GM23338 (cell line): ENCODE measurements at regions not wholly inside any gene's neighbourhood (a gene's known extent, or its start where the extent isn't known, plus 50 kb on each side); places are given as distances from the start of the nearest gene placed in this dataset.

Experiments
- ATAC-seq: fragments of 200-7000 bp; cut with Tn5 transposase; 3 replicates; pipeline ENCODE4 v1.9.1; 2020
- DNase-seq: peaks from one replicate; pipeline ENCODE4 v3.0.0-alpha.2; 2015; ENCODE audit warnings: low spot score
- H2AFZ ChIP-seq: fragments of 200-600 bp; sonication (generic); 2 replicates; pipeline ENCODE4 v1.8.0; 2016; ENCODE audit warnings: antibody characterized with exemption, mild to moderate bottlenecking, moderate library complexity
- H3F3A ChIP-seq: fragments of 200-600 bp; sonication (generic); replicated peaks from 2 replicates; pipeline ENCODE4 v1.8.0; 2017; ENCODE audit warnings: antibody characterized with exemption, mixed run types, low read depth
- H3K27ac ChIP-seq: fragments of 200-600 bp; sonication (generic); 2 replicates; pipeline ENCODE4 v1.6.1; 2016; ENCODE audit warnings: low read depth
- H3K27me3 ChIP-seq: fragments of 200-600 bp; sonication (generic); 2 replicates; pipeline ENCODE4 v1.8.0; 2016; ENCODE audit warnings: mild to moderate bottlenecking, mixed run types, moderate library complexity; ENCODE audit not compliant: insufficient read depth
- H3K36me3 ChIP-seq: fragments of 200-600 bp; sonication (generic); 2 replicates; pipeline ENCODE4 v1.8.0; 2016; ENCODE audit warnings: mild to moderate bottlenecking; ENCODE audit not compliant: insufficient read depth
- H3K4me1 ChIP-seq: fragments of 200-600 bp; sonication (generic); 2 replicates; pipeline ENCODE4 v1.8.0; 2016; ENCODE audit warnings: mild to moderate bottlenecking, moderate library complexity; ENCODE audit not compliant: insufficient read depth
- H3K4me2 ChIP-seq: fragments of 200-600 bp; sonication (generic); 2 replicates; pipeline ENCODE4 v1.7.1; 2017; ENCODE audit warnings: mixed run types
- H3K4me3 ChIP-seq: fragments of 200-600 bp; sonication (generic); 2 replicates; pipeline ENCODE4 v1.6.1; 2016; ENCODE audit warnings: mixed run types
- H3K79me2 ChIP-seq: fragments of 200-600 bp; sonication (generic); replicated peaks from 2 replicates; pipeline ENCODE4 v1.8.0; 2017; ENCODE audit warnings: mild to moderate bottlenecking; ENCODE audit not compliant: insufficient read depth
- H3K9me2 ChIP-seq: fragments of 200-600 bp; sonication (generic); 2 replicates; pipeline ENCODE4 v1.8.0; 2017; ENCODE audit not compliant: insufficient read depth
- H4K20me1 ChIP-seq: fragments of 200-600 bp; sonication (generic); replicated peaks from 2 replicates; pipeline ENCODE4 v1.8.0; 2017; ENCODE audit warnings: mild to moderate bottlenecking; ENCODE audit not compliant: insufficient read depth
- H3K27ac Mint-ChIP-seq: 2 replicates; pipeline ENCODE4 v1.8.0; 2020; ENCODE audit warnings: inconsistent platforms, mild to moderate bottlenecking, moderate library complexity, mixed read lengths
- H3K27me3 Mint-ChIP-seq: 3 replicates; pipeline ENCODE4 v1.8.0; 2022; ENCODE audit warnings: low read depth, mild to moderate bottlenecking, moderate library complexity, mixed read lengths, inconsistent platforms; ENCODE audit not compliant: insufficient read depth, poor library complexity
- H3K36me3 Mint-ChIP-seq: 3 replicates; pipeline ENCODE4 v1.8.0; 2021; ENCODE audit warnings: low read depth, mild to moderate bottlenecking, inconsistent platforms, moderate library complexity, mixed read lengths
- H3K4me1 Mint-ChIP-seq: 3 replicates; pipeline ENCODE4 v1.8.0; 2020; ENCODE audit warnings: mild to moderate bottlenecking, inconsistent platforms, mixed read lengths
- H3K4me3 Mint-ChIP-seq: 3 replicates; pipeline ENCODE4 v1.8.0; 2021; ENCODE audit warnings: moderate library complexity, mild to moderate bottlenecking, inconsistent platforms, mixed read lengths
- H3K9me3 Mint-ChIP-seq: 3 replicates; pipeline ENCODE4 v1.8.0; 2020; ENCODE audit warnings: moderate library complexity, mild to moderate bottlenecking, inconsistent platforms, mixed read lengths
- ETS1 ChIP-seq: IDR thresholded peaks from 2 replicates; pipeline ENCODE4 v1.6.1; 2016; ENCODE audit warnings: antibody characterized with exemption
- EZH2 ChIP-seq: fragments of 200-600 bp; sonication (generic); IDR thresholded peaks from one replicate; pipeline ENCODE4 v1.8.0; 2017; ENCODE audit warnings: antibody characterized with exemption, mild to moderate bottlenecking, low read depth; ENCODE audit not compliant: unreplicated experiment
- EZH2phosphoT487 ChIP-seq: fragments of 200-600 bp; sonication (generic); IDR thresholded peaks from one replicate; pipeline ENCODE4 v1.8.1; 2018; ENCODE audit warnings: antibody characterized with exemption; ENCODE audit not compliant: unreplicated experiment
- NANOG ChIP-seq: IDR thresholded peaks from 2 replicates; pipeline ENCODE4 v1.6.1; 2016; ENCODE audit warnings: antibody characterized with exemption, borderline replicate concordance
- POLR2AphosphoS5 ChIP-seq: IDR thresholded peaks from 2 replicates; pipeline ENCODE4 v1.6.1; 2016; ENCODE audit warnings: antibody characterized with exemption, low read depth
- REST ChIP-seq: IDR thresholded peaks from one replicate; pipeline ENCODE4 v1.6.1; 2018; ENCODE audit warnings: antibody characterized with exemption; ENCODE audit not compliant: unreplicated experiment
- STAT1 ChIP-seq: IDR thresholded peaks from one replicate; pipeline ENCODE4 v1.6.1; 2016; ENCODE audit warnings: antibody characterized with exemption; ENCODE audit not compliant: unreplicated experiment
- ZNF114 ChIP-seq: fragments of 250-450 bp; sonication (Bioruptor Pico); IDR thresholded peaks from 2 replicates; pipeline ENCODE4 v1.5.0; 2020; ENCODE audit warnings: mild to moderate bottlenecking, moderate library complexity
- ZNF331 ChIP-seq: fragments of 250-450 bp; sonication (Bioruptor Pico); IDR thresholded peaks from 2 replicates; pipeline ENCODE4 v1.5.0; 2020; ENCODE audit warnings: low read depth, mild to moderate bottlenecking, moderate library complexity
- TF ChIP-seq, protein P1 (sequence below), 2 experiments: fragments of 200-600 bp in 1 of 2; sonication (generic) in 1 of 2; conservative IDR thresholded peaks; 2 replicates each; pipeline versions ENCODE4 v1.5.1 to v1.6.1; 2016 to 2017; ENCODE audit warnings: antibody characterized with exemption in 2 of 2, low read depth in 2 of 2, mild to moderate bottlenecking in 2 of 2, moderate library complexity in 1 of 2

- TF ChIP-seq, protein P1, sequence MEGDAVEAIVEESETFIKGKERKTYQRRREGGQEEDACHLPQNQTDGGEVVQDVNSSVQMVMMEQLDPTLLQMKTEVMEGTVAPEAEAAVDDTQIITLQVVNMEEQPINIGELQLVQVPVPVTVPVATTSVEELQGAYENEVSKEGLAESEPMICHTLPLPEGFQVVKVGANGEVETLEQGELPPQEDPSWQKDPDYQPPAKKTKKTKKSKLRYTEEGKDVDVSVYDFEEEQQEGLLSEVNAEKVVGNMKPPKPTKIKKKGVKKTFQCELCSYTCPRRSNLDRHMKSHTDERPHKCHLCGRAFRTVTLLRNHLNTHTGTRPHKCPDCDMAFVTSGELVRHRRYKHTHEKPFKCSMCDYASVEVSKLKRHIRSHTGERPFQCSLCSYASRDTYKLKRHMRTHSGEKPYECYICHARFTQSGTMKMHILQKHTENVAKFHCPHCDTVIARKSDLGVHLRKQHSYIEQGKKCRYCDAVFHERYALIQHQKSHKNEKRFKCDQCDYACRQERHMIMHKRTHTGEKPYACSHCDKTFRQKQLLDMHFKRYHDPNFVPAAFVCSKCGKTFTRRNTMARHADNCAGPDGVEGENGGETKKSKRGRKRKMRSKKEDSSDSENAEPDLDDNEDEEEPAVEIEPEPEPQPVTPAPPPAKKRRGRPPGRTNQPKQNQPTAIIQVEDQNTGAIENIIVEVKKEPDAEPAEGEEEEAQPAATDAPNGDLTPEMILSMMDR (conservative IDR thresholded peaks at IDR 0.05; ENCODE audit: low read depth in 2 of 2): no peak
- TF ChIP-seq ZNF331 (CRISPR knock-in tag): no peak
Observed at GRCh38 chr12:61536525-61536924, 723.7 kb upstream of the USP15 start (continued).

- Histone ChIP-seq H2AFZ (no peak overlapping the region), H3K79me2 (no peaks in the 10 kb centered on the region), H4K20me1 (no peaks in the 10 kb centered on the region), H3K27me3 (no peaks in the 10 kb centered on the region), H3K36me3 (no peaks in the 10 kb centered on the region), H3K27ac (no peak overlapping the region), H3K4me1 (no peaks in the 10 kb centered on the region), H3K9me2 (no peaks in the 10 kb centered on the region), H3F3A (no peaks in the 10 kb centered on the region), H3K4me2 (no peak overlapping the region), H3K4me3 (no peak overlapping the region)
- H3K27me3 Mint-ChIP-seq: no peaks in the 10 kb centered on the region
- no peak overlapping the region for H3K4me3 Mint-ChIP-seq
- H3K27ac Mint-ChIP-seq: no peak overlapping the region
- ATAC-seq (peak; percentile 59), DNase-seq (peak; percentile 70)
- TF ChIP-seq STAT1: no peak
- TF ChIP-seq, protein P1 (conservative IDR thresholded peaks at IDR 0.05; ENCODE audit: low read depth in 2 of 2): peak; percentile 76 to 79
- H3K9me3 Mint-ChIP-seq: no peaks in the 10 kb centered on the region
- no peaks in the 10 kb centered on the region for H3K4me1 Mint-ChIP-seq
- H3K36me3 Mint-ChIP-seq: no peaks in the 10 kb centered on the region
Observed at GRCh38 chr12:61538951-61539350, 721.3 kb upstream of the USP15 start.

GRCh38 chr12:61542551-61542950, 717.7 kb upstream of the USP15 start:
- no peak overlapping the region for H2AFZ ChIP-seq
- no peak for TF ChIP-seq ETS1
- no peak for TF ChIP-seq EZH2
- TF ChIP-seq ZNF331 (CRISPR knock-in tag): no peak
- TF ChIP-seq ZNF114 (CRISPR knock-in tag): no peak
- no peak for TF ChIP-seq REST
- TF ChIP-seq EZH2phosphoT487: no peak
- no peak for TF ChIP-seq NANOG
- TF ChIP-seq POLR2AphosphoS5: no peak
- no peak overlapping the region for H3K4me3 ChIP-seq
- H3K4me1 ChIP-seq: no peaks in the 10 kb centered on the region
- H4K20me1 ChIP-seq: no peaks in the 10 kb centered on the region
- H3K36me3 ChIP-seq: no peaks in the 10 kb centered on the region
- Mint-ChIP-seq H3K4me3 (no peak overlapping the region), H3K36me3 (0 out of 3 replicates have a peak, but pooled peaks cover 2% of the 10 kb centered on the region), H3K4me1 (peaks cover under 1% of the 10 kb centered on the region; the same call in 1 of the 3 replicates), H3K27ac (no peak overlapping the region), H3K9me3 (no peaks in the 10 kb centered on the region), H3K27me3 (no peaks in the 10 kb centered on the region)
- no peaks in the 10 kb centered on the region for H3F3A ChIP-seq
- H3K27ac ChIP-seq: no peak overlapping the region
- no peaks in the 10 kb centered on the region for H3K27me3 ChIP-seq
- no peaks in the 10 kb centered on the region for H3K79me2 ChIP-seq
- ATAC-seq: no peak
- H3K9me2 ChIP-seq: no peaks in the 10 kb centered on the region
- no peak for DNase-seq
- H3K4me2 ChIP-seq: no peak overlapping the region
